ENCODE measurements at regions not wholly inside any gene's neighbourhood (a gene's known extent, or its start where the extent isn't known, plus 50 kb on each side); places are given as distances from the start of the nearest gene placed in this dataset.
"Not testable (repeated sequence)": the region's sequence is repeated elsewhere in the genome, so short reads cannot be mapped to it uniquely, and the experiment has no call there.

DNA sequence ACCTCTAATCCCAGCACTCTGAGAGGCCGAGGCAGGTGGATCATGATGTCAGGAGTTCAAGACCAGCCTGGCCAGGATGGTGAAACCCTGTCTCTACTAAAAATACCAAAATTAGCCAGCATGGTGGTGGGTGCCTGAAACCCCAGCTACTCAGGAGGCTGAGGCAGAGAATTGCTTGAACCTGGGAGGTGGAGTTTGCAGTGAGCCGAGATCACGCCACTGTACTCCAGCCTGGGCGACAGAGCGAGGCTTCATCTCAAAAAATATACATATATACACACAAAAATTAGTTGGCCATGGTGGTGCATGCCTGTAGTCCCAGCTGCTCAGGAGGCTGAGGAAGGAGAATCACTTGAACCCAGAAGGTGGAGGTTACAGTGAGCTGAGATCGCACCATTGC lies 273.6 kb downstream of the GOLGA6L6 start:
- H3K27me3 ChIP-seq (ENCODE audit: control insufficient read depth in 5 of 5, insufficient read depth in 4 of 5, low read length in 5 of 5); H3K36me3 ChIP-seq (ENCODE audit: control insufficient read depth in 5 of 5, insufficient read depth in 5 of 5, low read length in 5 of 5); H3K9me3 ChIP-seq (ENCODE audit: control insufficient read depth in 5 of 5, low read length in 5 of 5); H3K4me1 ChIP-seq (ENCODE audit: control insufficient read depth in 5 of 5, insufficient read depth in 5 of 5, low read length in 5 of 5); H3K9ac ChIP-seq (ENCODE audit: low read length in 5 of 5); H3K4me3 ChIP-seq (ENCODE audit: low read depth in 1 of 5, low read length in 5 of 5); H3K27ac ChIP-seq (ENCODE audit: low read depth, low read length): not testable (repeated sequence)

DNA sequence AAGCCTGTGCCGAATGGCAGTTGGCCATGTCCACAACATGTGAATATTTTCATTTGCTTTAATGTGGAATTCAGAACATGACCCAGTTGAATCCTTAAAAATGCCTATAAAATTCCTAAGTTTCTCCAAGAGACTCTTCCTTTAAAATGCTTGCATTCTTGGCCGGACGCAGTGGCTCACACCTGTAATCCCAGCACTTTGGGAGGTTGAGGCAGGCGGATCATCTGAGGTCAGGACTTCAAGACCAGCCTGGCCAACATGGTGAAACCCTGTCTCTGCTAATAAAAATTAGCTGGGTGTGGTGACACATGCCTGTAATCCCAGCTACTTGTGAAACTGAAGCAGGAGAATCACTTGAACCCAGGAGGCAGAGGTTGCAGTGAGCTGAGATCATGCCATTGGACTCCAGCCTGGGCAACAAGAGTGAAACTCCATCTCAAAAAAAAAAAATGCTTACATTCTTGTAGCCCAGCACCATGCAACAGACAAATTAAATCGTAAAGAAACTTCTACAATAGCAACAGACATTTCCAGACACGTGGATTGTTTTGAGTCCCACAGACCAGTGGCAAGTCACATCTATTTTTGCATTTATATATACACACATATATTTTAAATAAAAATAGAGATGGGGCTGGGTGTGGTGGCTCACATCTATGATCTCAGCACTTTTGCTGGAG lies 274.4 kb downstream of the GOLGA6L6 start:
- not testable (repeated sequence) for H3K36me3 ChIP-seq (ENCODE audit: control insufficient read depth in 5 of 5, insufficient read depth in 5 of 5, low read length in 5 of 5); H3K27ac ChIP-seq (ENCODE audit: low read depth, low read length); H3K4me1 ChIP-seq (ENCODE audit: control insufficient read depth in 5 of 5, insufficient read depth in 5 of 5, low read length in 5 of 5); H3K27me3 ChIP-seq (ENCODE audit: control insufficient read depth in 5 of 5, insufficient read depth in 4 of 5, low read length in 5 of 5); H3K9ac ChIP-seq (ENCODE audit: low read length in 5 of 5); H3K4me3 ChIP-seq (ENCODE audit: low read depth in 1 of 5, low read length in 5 of 5); H3K9me3 ChIP-seq (ENCODE audit: control insufficient read depth in 5 of 5, low read length in 5 of 5)

- not testable (repeated sequence) for H3K27me3 ChIP-seq (ENCODE audit: control insufficient read depth in 5 of 5, insufficient read depth in 4 of 5, low read length in 5 of 5); H3K36me3 ChIP-seq (ENCODE audit: control insufficient read depth in 5 of 5, insufficient read depth in 5 of 5, low read length in 5 of 5); H3K9me3 ChIP-seq (ENCODE audit: control insufficient read depth in 5 of 5, low read length in 5 of 5)
Observed at GRCh38 chr15:20265710-20266109, 275.9 kb downstream of the GOLGA6L6 start.

GRCh38 chr15:20261321-20262280 lies 280.0 kb downstream of the GOLGA6L6 start:
- H3K36me3 ChIP-seq (ENCODE audit: control insufficient read depth in 5 of 5, insufficient read depth in 5 of 5, low read length in 5 of 5); H3K4me3 ChIP-seq (ENCODE audit: low read depth in 1 of 5, low read length in 5 of 5): not testable (repeated sequence)

More at GRCh38 chr15:20265710-20266109, 275.9 kb downstream of the GOLGA6L6 start:
- not testable (repeated sequence) for H3K4me1 ChIP-seq (ENCODE audit: control insufficient read depth in 5 of 5, insufficient read depth in 5 of 5, low read length in 5 of 5); H3K9ac ChIP-seq (ENCODE audit: low read length in 5 of 5); H3K4me3 ChIP-seq (ENCODE audit: low read depth in 1 of 5, low read length in 5 of 5); H3K27ac ChIP-seq (ENCODE audit: low read depth, low read length)

GRCh38 chr15:20260650-20261049 lies 280.9 kb downstream of the GOLGA6L6 start:
- H3K4me1 ChIP-seq (ENCODE audit: control insufficient read depth in 5 of 5, insufficient read depth in 5 of 5, low read length in 5 of 5); H3K36me3 ChIP-seq (ENCODE audit: control insufficient read depth in 5 of 5, insufficient read depth in 5 of 5, low read length in 5 of 5); H3K27me3 ChIP-seq (ENCODE audit: control insufficient read depth in 5 of 5, insufficient read depth in 4 of 5, low read length in 5 of 5); H3K27ac ChIP-seq (ENCODE audit: low read depth, low read length); H3K9me3 ChIP-seq (ENCODE audit: control insufficient read depth in 5 of 5, low read length in 5 of 5); H3K9ac ChIP-seq (ENCODE audit: low read length in 5 of 5); H3K4me3 ChIP-seq (ENCODE audit: low read depth in 1 of 5, low read length in 5 of 5): not testable (repeated sequence)

More at GRCh38 chr15:20261321-20262280, 280.0 kb downstream of the GOLGA6L6 start:
- not testable (repeated sequence) for H3K27ac ChIP-seq (ENCODE audit: low read depth, low read length); H3K9me3 ChIP-seq (ENCODE audit: control insufficient read depth in 5 of 5, low read length in 5 of 5); H3K27me3 ChIP-seq (ENCODE audit: control insufficient read depth in 5 of 5, insufficient read depth in 4 of 5, low read length in 5 of 5); H3K9ac ChIP-seq (ENCODE audit: low read length in 5 of 5); H3K4me1 ChIP-seq (ENCODE audit: control insufficient read depth in 5 of 5, insufficient read depth in 5 of 5, low read length in 5 of 5)

DNA sequence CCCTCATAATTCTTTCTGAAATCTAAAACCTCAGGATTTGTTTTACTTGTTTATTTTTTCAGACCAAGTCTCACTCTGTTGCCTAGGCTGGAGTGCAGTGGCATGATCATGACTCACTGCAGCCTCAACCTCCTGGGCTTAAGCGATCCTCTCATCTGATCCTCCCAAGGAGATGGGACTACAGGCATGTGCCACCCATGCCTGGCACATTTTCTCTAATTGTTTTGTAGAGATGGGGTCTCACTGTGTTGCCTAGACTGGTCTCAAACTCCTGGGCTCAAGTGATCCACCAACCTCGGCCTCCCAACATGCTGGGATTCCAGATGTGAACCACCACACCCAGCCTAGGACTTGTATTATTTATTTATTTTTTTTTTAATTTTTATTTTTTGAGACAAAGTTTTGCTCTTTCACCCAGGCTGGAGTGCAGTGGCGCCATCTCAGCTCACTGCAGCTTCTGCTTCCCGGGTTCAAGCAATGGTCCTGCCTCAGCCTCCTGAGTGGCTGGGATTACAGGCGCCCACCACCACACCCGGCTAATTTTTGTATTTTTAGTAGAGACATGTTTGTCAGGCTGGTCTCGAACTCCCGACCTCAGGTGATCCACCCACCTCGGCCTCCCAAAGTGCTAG lies 281.9 kb downstream of the GOLGA6L6 start:
- not testable (repeated sequence) for H3K27me3 ChIP-seq (ENCODE audit: control insufficient read depth in 5 of 5, insufficient read depth in 4 of 5, low read length in 5 of 5); H3K4me1 ChIP-seq (ENCODE audit: control insufficient read depth in 5 of 5, insufficient read depth in 5 of 5, low read length in 5 of 5); H3K27ac ChIP-seq (ENCODE audit: low read depth, low read length); H3K36me3 ChIP-seq (ENCODE audit: control insufficient read depth in 5 of 5, insufficient read depth in 5 of 5, low read length in 5 of 5); H3K9me3 ChIP-seq (ENCODE audit: control insufficient read depth in 5 of 5, low read length in 5 of 5); H3K4me3 ChIP-seq (ENCODE audit: low read depth in 1 of 5, low read length in 5 of 5); H3K9ac ChIP-seq (ENCODE audit: low read length in 5 of 5)

DNA sequence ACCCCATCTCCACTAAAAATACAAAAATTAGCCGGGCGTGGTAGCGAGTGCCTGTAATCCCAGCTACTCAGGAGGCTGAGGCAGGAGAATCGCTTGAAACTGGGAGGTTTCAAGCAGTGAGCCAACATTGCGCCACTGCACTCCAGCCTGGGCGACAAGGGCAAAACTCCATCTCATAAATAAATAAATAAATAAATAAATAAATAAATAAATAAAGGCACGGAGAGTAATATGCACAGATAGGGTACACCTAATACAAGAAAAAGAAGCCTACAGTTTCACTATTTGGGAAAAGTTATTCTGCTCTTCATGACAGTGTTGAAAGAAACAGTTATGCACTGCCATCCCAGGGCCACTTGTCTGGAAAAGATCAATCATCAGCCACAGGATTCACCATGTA lies 285.2 kb downstream of the GOLGA6L6 start:
- H3K4me1 ChIP-seq (ENCODE audit: control insufficient read depth in 5 of 5, insufficient read depth in 5 of 5, low read length in 5 of 5); H3K9me3 ChIP-seq (ENCODE audit: control insufficient read depth in 5 of 5, low read length in 5 of 5); H3K9ac ChIP-seq (ENCODE audit: low read length in 5 of 5); H3K27ac ChIP-seq (ENCODE audit: low read depth, low read length); H3K4me3 ChIP-seq (ENCODE audit: low read depth in 1 of 5, low read length in 5 of 5); H3K27me3 ChIP-seq (ENCODE audit: control insufficient read depth in 5 of 5, insufficient read depth in 4 of 5, low read length in 5 of 5); H3K36me3 ChIP-seq (ENCODE audit: control insufficient read depth in 5 of 5, insufficient read depth in 5 of 5, low read length in 5 of 5): not testable (repeated sequence)

- not testable (repeated sequence) for H3K4me1 ChIP-seq (ENCODE audit: control insufficient read depth in 5 of 5, insufficient read depth in 5 of 5, low read length in 5 of 5); H3K4me3 ChIP-seq (ENCODE audit: low read depth in 1 of 5, low read length in 5 of 5)
Observed at GRCh38 chr15:20255641-20256040, 286.0 kb downstream of the GOLGA6L6 start.

DNA sequence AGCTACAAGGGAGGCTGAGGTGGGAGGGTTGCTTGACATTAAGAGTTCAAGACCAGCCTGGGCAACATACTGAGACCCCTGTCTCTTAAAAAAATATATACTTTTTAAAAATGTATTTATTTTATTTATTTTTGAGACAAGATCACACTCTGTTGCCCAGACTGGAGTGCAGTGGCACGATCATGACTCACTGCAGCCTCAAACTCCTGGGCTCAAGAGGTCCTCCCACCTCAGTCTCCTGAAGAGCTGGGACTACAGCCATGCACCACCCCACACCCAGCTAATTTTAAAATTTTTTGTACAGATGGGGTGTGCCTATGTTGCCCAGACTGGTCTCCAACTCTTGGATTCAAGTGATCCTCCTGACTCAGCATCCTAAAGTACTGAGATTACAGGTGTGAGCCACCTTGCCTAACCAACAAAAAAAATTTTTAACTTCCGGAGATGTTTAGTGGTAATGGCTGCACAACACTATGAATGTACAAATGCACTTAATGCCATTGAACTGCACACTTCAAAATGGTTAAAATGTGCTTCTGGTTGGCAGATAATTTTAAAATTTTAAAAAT lies 288.5 kb downstream of the GOLGA6L6 start:
- not testable (repeated sequence) for H3K27me3 ChIP-seq (ENCODE audit: control insufficient read depth in 5 of 5, insufficient read depth in 4 of 5, low read length in 5 of 5); H3K4me1 ChIP-seq (ENCODE audit: control insufficient read depth in 5 of 5, insufficient read depth in 5 of 5, low read length in 5 of 5); H3K27ac ChIP-seq (ENCODE audit: low read depth, low read length); H3K9me3 ChIP-seq (ENCODE audit: control insufficient read depth in 5 of 5, low read length in 5 of 5); H3K36me3 ChIP-seq (ENCODE audit: control insufficient read depth in 5 of 5, insufficient read depth in 5 of 5, low read length in 5 of 5); H3K9ac ChIP-seq (ENCODE audit: low read length in 5 of 5); H3K4me3 ChIP-seq (ENCODE audit: low read depth in 1 of 5, low read length in 5 of 5)

More at GRCh38 chr15:20255641-20256040, 286.0 kb downstream of the GOLGA6L6 start:
- H3K27me3 ChIP-seq (ENCODE audit: control insufficient read depth in 5 of 5, insufficient read depth in 4 of 5, low read length in 5 of 5); H3K27ac ChIP-seq (ENCODE audit: low read depth, low read length); H3K9me3 ChIP-seq (ENCODE audit: control insufficient read depth in 5 of 5, low read length in 5 of 5); H3K9ac ChIP-seq (ENCODE audit: low read length in 5 of 5); H3K36me3 ChIP-seq (ENCODE audit: control insufficient read depth in 5 of 5, insufficient read depth in 5 of 5, low read length in 5 of 5): not testable (repeated sequence)

DNA sequence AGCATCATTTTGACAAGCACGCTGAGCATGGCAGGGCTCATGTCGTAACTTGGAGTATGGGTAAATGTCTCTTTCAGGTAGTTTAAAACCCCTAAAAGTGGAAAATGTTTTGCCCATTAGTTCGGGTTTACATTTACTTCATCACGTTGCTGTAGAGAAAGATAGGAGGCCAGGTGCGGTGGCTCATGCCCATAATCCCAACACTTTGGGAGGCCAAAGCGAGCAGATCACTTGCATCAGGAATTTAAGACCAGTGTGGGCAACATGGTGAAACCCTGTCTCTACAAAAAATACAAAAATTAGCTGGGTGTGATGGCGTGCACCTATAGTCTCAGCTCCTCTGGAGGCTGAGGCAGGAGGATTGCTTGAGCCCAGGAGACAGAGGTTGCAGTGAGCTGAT lies 289.6 kb downstream of the GOLGA6L6 start:
- not testable (repeated sequence) for H3K9me3 ChIP-seq (ENCODE audit: control insufficient read depth in 5 of 5, low read length in 5 of 5); H3K9ac ChIP-seq (ENCODE audit: low read length in 5 of 5); H3K4me3 ChIP-seq (ENCODE audit: low read depth in 1 of 5, low read length in 5 of 5); H3K27ac ChIP-seq (ENCODE audit: low read depth, low read length); H3K27me3 ChIP-seq (ENCODE audit: control insufficient read depth in 5 of 5, insufficient read depth in 4 of 5, low read length in 5 of 5); H3K36me3 ChIP-seq (ENCODE audit: control insufficient read depth in 5 of 5, insufficient read depth in 5 of 5, low read length in 5 of 5); H3K4me1 ChIP-seq (ENCODE audit: control insufficient read depth in 5 of 5, insufficient read depth in 5 of 5, low read length in 5 of 5)
